NCI-H69 (cell line): ENCODE measurements at regions not wholly inside any gene's neighbourhood (a gene's known extent, or its start where the extent isn't known, plus 50 kb on each side); places are given as distances from the start of the nearest gene placed in this dataset.
"Not testable (repeated sequence)": the region's sequence is repeated elsewhere in the genome, so short reads cannot be mapped to it uniquely, and the experiment has no call there.

Experiments
- DNase-seq: peaks from one replicate; lab custom pipeline; 2025; lab: John Stamatoyannopoulos, UW

- DNase-seq: no peak
Measured at GRCh38 chr7:82701949-82702348, 258.4 kb upstream of the CACNA2D1 start.

- peak; percentile 91 for DNase-seq
Measured at GRCh38 chr7:82700741-82701140, 257.2 kb upstream of the CACNA2D1 start.

DNA sequence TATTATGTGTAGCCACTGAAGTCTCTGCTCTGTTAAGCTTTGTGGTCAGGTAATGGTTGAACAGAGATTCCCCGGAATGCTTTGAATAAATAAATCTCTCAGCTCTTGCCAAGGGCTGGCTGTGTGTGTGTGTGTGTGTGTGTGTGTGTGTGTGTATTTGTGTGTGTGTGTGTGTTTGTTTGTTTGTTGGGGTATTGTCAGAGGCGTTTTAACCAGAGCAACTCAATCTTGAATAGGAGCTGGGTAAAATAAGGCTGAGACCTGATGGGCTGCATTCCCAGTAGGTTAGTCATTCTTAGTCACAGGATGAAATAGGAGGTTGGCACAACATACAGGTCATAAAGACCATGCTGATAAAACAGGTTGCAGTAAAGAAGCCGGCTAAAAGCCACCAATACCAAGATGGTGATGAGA lies 256.2 kb upstream of the CACNA2D1 start:
- DNase-seq: peak; percentile 30

DNA sequence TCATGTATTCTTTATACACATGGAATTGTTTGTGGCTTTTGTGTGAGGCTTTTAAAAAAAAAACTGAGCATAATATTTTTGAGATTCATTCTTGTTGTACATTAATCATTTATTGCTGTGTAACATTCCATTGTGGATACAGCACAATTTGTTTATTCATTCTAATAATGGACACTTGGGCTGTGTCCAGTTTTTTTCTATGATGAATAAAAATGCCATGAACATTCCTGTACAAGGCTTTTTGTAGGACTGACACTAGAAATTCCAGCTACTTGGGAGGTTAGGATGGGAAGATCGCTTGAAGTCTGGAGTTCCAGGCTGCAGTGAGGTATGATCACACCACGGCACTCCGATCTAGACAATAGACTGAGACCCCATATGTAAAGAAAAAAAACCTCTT lies 254.3 kb upstream of the CACNA2D1 start:
- DNase-seq: no peak

DNA sequence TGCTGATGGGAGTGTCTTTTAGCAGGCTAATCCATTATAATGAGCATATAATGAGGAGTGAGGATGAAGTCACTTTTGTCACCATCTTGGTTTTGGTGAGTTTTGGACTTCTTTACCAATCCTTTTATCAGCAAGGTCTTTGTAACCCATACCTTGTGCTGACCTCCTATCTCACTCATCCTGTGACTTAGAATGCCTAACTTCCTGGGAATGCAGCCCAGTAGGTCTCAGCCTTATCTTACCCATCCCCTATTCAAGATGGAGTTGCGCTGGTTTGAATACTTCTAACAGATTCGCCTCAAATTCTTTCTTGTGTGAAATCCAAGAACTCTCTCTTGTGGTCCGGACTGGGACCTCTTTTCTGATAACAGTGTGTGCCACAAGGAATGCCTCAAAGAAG lies 253.1 kb upstream of the CACNA2D1 start:
- no peak for DNase-seq

- DNase-seq: no peak
Measured at GRCh38 chr7:82694022-82694421, 250.4 kb upstream of the CACNA2D1 start.

- no peak for DNase-seq
Measured at GRCh38 chr7:82690929-82691328, 247.4 kb upstream of the CACNA2D1 start.

GRCh38 chr7:82685214-82685613 lies 241.6 kb upstream of the CACNA2D1 start:
- no peak for DNase-seq

DNA sequence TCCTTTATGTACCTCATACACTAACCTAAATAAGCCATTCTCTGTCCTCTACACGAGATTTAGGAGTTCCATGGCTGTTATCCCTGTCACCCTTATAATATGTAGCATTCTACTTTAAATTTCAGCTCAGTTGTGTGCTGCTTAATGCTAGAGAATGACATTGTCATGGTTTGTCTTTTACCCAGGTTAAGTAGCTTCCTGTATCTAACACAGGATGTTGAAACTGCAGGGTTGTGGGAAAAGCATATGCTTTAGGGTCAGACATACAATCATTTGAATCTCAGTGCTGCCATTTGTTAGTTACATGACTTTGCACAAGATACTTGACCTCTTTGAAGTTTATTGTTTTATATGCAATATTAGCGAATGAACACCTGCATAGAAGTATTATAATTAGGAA lies 235.1 kb upstream of the CACNA2D1 start:
- peak; percentile 62 for DNase-seq

DNA sequence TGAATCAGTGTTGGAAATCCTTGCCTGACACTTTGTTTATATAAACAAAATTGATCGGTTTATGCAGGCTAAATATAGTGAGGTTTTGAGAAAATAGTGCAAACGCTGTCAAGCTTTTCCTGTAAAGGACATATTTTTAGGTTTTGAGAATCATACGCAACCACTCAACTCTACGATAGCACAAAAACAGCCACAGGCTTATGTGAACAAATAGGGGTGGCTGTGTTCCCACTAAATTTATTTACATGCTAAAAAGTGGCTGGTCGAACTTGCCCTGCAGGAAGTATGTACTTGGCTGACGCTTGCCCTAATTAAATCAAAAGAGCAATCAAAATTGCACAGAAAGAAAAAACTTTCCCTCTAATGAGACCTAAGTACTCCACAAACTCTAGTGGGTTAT lies 234.7 kb upstream of the CACNA2D1 start:
- DNase-seq: peak; percentile 31

- DNase-seq: peak; percentile 85
Measured at GRCh38 chr7:82677493-82677892, 233.9 kb upstream of the CACNA2D1 start.

GRCh38 chr7:82676777-82677463 lies 233.3 kb upstream of the CACNA2D1 start:
- DNase-seq: peak; percentile 91

GRCh38 chr7:82675396-82675795 lies 231.8 kb upstream of the CACNA2D1 start:
- no peak for DNase-seq

GRCh38 chr7:82674268-82674667 lies 230.7 kb upstream of the CACNA2D1 start:
- no peak for DNase-seq

GRCh38 chr7:82672078-82672477 lies 228.5 kb upstream of the CACNA2D1 start:
- DNase-seq: no peak

DNA sequence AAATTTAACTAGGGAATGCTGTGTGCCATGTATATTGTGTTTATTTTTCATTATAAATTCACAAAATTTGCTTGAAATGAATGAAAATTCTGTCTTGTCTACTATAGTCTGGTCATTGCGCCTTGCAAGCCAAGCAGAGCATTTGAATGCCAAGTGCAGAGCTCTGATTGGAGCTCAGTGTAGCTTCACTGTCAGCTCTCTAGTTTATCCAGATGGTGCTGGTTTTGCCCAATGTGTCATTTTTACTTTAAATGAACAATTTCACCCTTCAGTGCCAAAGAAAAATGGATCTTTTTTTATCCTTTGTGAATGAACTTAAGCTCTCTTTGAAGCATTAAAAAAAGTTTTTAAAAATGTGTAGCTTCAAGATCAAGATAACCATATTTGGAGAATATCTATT lies 225.6 kb upstream of the CACNA2D1 start:
- peak; percentile 27 for DNase-seq

DNA sequence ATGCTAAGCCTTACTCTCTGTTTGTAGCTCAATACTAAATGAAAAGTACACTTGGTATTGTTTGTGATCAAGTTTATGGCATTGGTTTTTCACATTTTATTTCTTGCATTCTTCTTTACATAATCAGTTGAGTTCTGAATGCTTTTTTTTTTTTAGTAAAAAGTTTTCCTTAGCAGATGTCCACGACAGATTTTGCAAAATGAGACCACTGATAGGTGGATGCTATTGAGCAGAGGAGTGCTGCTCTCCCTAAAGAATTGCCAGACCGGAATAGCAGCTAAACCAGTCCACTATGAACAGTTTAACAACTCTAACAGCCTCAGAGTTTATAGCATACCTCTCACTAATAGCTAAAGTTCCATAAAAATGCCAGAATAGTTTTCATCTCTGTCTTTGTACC lies 225.1 kb upstream of the CACNA2D1 start:
- no peak for DNase-seq

DNA sequence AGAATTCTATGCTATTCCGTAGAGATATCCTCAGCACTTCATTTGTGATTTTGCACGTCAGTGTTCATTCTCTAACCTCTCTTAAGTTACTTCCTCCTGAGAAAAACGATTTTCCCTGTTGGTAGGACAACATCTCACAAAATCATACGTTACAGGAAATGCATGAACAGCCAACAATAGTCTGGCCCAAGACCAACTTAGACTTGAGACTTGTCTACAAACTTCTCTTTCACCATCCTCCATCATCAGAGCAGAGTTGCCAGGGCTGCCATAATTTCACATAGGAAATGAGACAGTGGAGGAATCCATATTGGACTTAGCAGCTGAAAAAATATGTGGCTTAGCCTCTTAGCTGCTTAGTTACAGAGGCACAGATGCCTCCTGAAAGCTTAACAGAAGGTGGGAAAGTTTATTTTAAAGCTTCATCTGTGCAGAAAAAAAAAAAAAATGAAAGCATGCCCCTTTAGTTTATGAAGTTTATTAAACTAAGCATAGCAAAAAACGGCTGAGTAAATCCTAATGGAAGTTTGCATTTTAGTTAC lies 222.5 kb upstream of the CACNA2D1 start:
- no peak for DNase-seq

GRCh38 chr7:82655965-82656364 lies 212.4 kb upstream of the CACNA2D1 start:
- DNase-seq: no peak

DNA sequence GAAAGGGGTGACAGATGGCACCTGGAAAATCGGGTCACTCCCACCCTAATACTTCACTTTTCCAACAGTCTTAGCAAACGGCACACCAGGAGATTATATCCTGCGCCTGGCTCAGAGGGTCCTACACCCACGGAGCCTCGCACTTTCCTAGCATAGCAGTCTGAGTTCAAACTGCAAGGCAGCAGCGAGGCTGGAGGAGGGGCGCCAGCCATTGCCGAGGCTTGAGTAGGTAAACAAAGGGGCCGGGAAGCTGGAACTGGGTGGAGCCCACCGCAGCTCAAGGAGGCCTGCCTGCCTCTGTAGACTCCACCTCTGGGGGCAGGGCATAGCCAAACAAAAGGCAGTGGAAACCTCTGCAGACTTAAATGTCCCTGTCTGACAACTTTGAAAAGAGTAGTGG lies 206.5 kb upstream of the CACNA2D1 start:
- DNase-seq: not testable (repeated sequence)

DNA sequence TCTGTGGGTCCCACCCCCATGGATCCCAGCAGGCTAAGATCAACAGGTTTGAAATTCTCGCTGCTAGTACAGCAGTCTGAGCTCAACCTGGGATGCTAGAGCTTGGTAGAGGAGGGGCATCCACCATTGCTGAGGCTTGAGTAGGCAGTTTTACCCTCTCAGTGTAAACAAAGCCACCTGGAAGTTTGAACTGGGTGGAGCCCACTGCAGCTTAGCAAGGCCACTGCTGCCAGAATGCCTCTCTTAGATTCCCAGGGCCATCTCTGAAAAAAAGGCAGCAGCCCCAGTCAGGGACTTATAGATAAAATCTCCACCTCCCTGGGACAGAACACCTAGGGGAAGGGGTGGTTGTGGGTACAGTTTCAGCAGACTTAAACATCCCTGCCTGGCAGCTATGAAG lies 190.0 kb upstream of the CACNA2D1 start:
- DNase-seq: peak; percentile 93

GRCh38 chr7:82631998-82632397 lies 188.4 kb upstream of the CACNA2D1 start:
- peak; percentile 71 for DNase-seq

DNA sequence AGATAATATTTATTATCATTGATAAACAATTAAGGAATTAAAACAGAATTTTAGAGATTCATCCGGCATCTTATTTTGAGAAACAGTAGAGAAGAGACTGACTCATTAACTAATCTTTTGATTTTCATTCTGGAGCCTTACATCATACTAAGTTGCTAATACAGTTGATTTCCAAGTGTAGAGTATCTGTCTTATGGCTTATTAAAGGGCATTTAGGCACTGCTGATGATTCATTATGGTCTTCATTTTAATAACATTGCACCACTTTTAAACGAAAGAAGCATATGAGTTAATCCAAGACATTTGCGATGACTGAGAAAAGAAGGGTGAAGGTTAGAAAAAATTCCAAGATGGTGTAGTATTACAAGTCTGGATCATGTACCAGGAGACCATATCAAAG lies 186.0 kb upstream of the CACNA2D1 start:
- no peak for DNase-seq

DNA sequence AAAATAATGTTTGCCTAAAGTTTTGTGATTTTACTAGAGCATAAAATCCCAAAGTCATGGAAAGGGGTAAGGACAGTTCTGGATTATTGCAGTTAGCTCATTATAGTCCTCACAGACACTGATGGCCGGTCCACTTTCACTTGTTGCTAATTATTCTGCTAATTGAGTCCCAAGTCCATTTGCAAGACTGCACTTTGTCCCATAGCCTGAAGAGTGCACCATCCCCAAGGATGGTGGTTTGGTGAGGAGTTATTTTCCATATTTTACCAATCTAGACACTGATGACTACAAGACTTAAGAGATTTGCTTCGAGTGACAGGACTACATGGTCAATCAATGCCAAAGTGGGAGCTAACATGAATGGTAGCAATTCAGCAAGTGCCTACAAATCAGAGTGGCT lies 181.8 kb upstream of the CACNA2D1 start:
- DNase-seq: peak; percentile 35
